ENCODE measurements at regions not wholly inside any gene's neighbourhood (a gene's known extent, or its start where the extent isn't known, plus 50 kb on each side); places are given as distances from the start of the nearest gene placed in this dataset.

DNA sequence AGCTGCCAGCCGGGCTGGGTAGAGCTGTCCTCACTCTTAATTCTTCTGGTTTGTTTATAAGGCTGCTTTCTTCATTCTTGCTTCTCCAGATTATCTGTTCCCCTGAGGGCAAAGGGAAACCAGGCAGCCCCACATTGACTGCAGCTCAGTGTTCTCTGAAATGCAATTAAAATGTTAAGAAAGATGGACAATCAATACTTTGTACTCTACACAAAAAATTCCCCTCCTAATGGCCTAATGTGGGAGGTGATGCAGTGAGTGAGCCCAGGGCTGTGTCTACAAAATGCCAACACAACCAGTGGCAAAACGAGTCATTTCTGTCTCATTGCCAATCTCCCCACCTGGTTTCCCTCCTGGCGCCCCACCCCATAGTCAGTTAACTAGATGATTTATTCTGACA, 541.7 kb upstream of the RAB6C start:
- DNase-seq = no peak

DNA sequence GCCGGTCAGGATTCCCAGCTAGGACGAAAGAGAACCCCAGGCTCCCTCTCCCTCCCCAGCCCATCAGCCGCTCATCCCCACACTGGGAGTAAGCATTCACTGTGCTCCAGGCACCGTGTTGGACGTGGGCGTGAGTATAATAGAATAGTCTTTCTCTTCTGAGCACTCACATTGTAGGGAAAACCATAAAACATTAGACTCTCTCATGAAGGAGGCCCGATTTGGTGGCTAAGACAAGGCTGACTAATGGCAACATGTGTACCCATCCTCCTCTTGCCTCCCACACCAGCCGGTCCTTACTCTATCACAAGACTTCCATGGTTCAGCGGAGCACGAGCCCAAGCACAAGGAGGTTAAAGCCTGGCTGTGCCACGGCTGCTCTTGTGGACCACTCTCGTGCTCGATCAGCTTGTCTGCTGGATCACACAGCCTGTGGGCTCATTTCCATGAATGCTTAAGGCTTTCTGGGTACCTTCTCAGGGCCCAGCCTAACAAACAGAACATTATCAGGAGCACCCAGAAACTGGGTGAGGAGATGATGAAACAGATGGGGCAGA, 540.9 kb upstream of the RAB6C start:
- DNase-seq = no peak

DNA sequence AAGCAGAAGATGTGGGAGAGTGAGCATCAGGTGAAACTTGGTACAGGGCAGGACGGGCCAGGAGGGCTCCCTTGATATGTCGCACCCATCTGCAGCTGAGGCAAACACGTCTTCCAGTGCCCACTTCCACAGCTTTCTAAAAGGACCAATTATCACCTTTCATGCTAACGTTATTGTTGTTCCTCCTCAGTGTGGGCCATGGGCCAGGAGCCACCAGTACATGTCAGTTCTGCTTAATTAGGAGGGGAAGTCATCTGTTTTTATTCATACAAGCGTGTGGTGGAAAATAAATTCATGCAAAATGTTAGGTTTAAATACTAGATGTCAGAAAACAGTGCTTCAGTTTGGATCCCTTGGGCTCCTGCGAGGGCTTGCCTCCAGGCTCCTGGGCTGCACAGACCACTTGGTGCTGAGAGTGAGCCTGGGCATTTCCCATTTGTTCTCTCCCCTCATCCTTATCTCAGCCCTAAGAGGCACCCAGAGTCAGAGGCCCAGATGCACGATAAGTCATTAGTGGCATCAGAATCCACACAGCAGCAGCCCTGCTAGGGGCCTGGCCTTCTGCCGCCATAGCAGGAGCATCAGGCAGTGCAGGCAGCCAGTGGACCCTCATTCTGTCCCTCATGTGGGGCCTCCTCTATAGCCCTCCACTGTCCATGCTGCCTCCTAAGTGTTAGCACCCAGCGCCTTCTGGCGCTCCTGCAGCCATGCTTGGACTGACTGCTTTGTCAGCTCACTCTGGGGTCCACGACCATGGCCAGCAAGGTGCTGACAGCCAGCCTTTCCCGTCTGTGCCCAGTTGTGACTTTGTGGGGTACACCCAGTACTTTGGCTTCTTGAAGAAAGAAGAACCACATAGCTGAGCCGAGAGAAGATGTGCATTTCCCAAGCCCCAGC, 539.8 kb upstream of the RAB6C start:
- no peak for DNase-seq

DNA sequence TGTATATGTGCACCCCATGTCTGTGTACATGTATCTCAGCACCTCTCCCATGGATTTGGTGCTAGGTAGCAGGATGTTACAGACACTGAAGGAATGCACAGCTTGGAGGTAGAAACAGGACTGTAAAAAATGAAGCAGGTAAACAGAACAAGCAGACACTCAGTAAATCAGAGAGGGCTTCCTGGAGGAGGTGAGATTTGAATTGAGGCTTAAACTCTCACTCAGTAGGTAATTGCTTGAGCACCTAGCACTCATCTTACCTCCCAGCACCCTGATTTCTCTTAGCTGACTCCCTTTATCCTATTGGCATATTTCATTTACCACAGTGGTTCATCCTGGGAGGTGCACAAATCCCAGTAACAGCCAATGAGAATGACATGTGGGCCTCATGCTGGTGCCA, 537.9 kb upstream of the RAB6C start:
- no peak for DNase-seq

DNA sequence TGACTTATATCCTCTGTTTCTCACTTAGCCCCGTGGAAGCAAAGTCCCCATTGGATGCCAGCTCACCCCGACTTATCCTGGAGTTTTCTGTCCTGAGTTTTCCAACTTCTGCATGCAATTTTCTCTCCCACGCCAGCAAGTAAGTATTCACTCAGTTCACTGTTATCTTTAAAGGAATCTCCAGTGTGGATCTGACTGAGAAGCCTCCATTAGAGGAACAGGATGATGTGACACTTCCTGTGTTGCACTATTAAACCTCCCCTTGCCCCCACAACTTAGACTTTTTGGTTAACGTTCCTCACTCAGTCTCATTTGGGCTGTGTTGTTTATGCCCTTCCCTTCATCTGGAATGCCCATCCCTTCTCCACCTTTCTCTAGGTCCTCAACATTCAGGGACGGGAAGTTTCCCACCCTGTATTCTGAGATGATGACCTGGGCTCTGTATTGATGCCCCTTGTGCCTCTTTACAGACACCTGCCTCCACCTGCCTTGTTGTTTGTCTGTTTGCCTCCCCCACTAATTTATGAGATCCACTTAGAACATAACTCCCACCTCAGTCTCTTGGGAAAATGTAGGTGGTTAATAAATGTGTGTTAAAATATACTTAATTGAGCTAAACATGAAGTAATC, 536.1 kb upstream of the RAB6C start:
- no peak for DNase-seq

DNA sequence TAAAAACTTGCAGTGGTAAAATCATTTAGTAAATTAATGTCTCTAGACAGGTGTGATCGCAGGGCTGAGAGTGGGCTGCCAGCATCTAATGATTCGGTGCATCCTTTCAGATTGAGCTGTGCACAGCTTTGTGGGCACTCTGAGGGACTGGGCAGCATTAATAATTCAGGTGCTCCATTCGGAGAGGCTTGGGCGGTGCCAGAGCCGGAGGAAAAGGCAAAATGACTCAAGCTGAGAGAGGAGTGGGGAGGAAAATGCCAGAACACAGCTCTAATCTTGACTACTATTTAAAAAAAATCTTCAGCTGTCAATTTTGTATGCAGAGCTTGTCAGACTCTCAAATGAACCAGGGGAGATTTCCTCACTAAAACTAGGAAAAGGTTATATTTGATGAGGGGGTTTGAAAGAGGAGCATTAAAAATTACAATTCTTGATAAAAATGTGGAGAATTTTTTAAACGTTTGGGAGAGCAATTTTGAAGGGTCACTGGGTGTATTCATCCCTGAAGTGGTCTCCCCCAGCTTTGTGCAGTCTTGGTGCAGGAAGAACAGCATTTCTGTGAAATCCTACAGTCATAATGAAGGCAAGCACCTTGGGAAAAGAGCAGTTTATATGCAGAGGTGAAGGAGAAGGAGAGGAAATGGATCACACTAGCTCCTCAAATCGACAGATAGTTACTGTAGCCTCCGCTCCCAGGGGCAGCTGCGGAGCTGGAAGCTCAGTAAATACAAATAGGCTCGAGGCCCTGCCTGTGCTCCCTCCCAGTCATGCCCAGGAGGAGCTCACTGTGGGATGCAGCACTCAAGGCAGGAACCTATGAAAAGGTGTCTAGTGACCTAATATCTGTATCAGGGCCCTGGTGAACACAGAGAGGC, 535.4 kb upstream of the RAB6C start:
- no peak for DNase-seq

DNA sequence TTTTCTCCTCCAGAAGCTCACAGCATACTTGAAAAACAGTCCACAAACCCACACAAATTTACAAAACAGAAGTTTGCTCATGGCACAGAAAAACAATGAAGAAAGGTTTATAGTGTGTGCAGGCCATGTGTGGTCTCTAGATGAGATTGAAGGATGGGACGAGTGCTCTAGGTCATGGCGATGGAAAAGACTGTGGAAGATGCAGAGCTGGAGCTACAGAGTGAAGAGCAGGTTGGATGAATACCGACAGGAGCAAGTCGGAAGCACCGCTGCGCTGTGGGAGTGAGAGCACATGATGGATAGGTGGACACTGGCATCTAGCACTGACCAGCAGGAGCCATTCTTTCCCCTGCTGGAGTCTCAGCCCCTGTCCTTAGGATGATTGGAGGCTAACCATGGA, 534.7 kb upstream of the RAB6C start:
- DNase-seq = no peak

DNA sequence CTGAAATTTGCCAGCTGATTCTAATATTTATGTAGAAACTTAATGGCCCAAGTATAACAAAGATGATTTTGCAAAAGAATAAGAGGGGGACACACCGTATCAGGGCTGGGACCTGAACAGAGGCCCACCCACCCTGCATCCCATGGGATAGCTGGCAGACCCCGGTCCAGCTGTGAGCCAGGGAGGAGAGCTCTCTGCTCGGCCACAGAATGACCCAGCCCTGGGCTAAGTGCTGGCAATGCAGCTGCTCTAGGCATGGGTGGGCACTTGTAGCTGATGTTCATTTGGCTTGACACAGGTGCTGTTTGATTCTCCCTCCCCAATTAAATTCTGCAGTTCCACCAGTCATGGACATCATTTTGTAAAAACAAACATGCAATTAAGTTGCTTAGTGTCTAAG, 522.8 kb upstream of the RAB6C start:
- DNase-seq = no peak

DNA sequence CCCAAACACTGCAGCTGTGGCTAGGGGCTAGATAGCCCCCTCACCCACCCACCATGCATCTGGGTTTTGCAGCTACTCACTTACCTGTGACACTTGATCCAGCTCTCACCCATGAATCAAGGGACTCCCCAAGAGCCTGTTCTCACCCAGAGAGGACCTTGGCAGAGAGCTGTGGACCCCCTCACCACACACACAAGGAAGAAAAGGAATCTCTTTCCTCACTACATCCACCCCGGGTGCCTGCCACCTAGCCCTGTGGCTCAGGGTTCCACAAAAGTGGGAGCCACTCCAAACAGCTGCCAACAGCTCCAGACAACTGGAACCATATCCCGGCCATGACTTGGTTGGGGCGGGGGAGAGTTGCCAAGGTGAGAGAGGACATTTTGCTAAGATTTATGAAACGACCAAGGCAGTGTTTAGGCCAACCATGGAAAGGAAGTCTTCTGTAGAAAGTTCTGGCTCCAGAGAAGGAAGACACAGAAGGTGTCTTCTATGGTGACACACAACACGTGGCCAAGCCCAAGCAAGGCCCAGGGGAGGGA, 522.1 kb upstream of the RAB6C start:
- no peak for DNase-seq

DNA sequence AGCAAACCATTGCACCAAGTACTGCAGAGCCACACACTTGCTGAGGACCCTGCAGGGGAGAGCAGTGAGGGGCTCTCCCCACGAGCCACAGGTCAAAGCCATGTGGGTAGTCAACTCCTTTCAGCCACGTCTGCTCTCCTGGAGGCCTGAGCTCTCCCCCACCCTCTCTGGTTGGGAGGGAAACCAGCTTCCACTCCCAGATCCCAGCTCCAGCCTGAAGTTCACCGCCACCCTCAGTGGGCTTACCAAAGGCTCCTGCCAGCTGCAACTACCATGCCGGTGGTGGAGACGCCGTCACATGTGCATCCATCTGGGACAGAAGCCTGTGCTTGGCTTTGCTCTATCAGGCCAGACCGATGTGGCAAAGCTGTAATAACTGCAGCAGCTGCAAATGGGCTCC, 521.5 kb upstream of the RAB6C start:
- DNase-seq = no peak

DNA sequence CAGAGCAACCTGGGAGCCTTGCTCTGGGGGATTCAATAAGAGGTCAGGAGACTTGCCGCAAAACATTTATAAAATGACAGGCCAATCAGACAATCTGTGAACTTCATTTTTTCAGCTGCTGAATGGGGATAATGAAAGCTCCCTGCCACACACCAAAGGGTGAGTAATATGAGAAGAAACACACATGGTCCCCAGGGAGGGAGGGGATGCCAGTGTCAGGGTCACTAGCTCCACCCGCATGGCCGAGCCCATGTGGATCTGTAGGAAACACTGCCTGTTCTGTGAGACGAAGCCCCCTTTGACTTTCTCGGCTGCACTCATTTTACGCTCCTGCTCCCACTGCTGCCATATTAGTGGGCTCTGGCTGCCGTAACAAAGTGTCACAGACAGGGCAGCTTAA, 521.0 kb upstream of the RAB6C start:
- DNase-seq = no peak

DNA sequence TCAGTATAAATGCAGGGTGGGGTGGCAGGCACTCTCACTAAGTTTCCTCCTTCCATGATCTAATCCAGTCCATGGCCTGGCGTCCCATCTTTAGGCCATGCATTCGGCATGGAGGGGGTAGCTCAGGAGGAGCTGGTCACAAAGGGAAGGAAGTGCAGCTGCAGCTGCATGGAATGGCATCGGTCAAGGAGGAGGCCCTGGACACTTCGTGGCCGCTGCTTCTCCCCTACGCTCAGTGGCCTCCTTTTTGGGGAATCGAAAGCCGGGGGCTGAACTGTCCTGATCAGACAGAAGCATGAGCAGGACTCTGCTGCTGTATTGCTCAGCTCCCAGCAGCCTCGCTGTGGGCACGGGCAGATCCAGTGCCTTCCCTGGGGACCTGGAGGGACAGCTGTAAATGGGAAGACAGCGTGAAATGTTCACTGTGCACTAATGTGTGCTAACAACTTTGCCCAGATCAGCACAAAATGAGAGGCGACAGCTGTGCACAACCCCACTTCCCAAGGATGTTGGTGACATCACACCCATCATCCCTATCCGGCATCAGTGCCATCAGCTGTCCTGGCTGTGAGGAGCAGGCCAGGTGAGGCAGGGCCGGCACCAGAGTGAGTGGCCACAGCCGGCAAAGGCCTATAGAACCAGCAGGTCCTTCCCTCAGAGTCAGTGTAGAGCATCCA, 520.1 kb upstream of the RAB6C start:
- DNase-seq = no peak

DNA sequence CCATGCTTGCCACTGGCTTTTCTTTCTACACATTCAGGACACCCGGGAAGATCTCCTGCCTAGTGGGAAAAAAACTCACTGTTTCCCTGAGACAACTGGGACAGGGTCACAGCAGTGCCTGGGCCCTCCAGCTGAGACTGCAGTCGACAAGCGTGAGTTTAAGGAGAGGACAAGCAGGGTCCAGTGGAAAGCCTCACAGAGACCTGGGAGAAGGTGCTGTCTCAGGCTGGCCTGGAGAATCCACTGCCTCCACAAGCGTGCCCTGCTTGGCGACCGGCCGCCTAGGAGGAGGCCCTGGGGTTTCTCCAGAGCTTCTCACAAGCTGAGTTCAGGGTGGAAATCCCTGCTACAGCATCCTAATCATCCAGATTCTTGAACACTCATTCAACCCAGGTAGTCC, 519.6 kb upstream of the RAB6C start:
- DNase-seq = no peak

DNA sequence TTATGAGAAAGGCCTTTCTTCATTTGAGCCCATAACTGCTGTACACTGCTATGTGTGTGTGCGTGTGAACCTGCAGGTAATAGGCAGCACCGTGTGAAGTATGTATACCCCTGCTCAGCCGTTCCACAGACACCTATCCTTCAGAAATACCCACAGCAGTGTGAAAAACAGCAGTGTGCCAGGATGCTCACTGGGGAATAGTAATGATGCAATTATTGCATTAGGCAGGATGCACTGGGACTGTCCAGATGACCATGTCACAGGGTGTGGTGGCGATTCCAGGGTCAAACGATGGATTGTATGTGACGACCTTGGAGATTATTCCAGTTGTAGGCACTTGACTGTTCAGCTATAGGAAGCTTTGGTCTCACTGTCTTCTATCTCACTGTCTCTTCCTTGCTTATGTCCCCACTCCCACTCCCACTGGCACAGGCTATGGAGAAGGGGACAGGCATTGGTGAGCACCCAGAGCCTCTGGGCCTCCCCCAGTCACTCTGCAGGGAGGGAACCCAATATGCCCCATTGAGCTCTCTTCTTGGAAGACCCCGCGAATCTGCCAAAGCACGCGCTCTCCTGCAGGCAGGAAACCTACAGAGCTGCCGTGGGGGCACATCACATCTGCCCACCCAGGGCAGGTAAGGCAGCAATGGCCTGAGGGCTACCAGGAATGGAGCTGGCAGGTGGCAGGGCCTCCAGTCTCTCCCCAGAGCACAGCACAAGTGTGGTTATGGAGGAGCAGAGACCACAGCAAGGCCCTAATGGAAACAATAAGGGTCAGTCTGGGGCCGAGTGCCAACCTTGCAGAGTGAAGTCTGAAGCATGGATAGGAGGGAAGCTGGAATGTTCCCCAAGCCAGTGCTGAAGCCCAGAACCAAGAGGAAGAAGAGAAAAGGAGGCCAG, 518.9 kb upstream of the RAB6C start:
- DNase-seq = no peak

DNA sequence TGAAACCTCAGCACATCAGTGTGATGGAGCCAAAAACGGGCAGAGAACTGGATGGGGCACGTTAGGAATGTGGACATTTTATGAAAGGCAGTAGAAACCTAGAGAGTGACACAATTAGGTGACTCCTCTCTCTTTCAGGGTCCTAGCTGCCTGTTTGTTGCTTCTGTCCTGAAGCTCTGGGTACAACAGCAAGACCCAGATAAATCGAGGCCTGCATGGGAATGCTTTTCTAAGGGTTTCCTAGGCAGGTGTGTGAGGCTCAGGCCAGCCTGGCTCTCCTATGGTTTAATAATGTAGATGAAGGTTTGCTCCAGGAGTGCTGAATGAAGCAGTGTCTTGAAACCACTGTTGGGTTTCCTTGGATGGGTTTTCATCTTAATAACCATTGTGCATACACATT, 517.1 kb upstream of the RAB6C start:
- no peak for DNase-seq

DNA sequence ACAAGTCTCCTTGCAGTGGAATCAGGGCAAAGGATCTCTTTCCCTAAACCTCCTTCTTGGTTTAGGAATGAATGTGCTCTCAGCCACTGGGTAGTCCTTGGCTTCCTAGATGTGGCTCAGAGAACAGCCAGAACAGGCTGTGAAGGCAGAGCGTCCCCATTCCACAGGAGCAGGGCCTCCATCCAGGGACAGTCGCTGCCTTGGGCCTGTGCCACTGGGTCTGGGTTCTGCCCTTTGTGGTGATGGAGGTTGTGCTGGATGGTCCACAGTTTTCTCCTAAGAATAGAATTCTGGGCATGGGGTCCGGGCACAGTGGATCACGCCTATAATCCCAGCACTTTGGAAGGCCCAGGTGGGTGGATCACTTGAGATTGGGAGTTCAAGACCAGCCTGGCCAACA, 516.5 kb upstream of the RAB6C start:
- no peak for DNase-seq

DNA sequence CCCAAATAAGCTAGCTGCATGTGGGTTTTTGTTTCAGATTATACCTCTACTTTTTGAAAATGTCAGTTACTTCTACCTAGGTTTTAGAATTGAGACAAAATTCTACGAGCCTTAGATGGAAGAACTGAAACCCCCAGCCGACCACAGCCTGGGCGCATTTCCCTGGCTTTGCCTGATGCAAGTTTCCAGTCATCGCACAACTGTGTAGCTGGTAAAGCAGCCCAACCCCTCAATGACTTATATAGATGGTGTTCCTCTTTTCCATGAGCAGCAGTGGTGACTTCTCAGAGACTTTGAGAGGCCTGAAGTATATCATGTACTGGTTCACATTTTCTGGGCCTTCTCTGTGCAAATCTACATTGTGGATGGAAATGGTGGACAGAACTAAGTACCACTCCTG, 515.4 kb upstream of the RAB6C start:
- DNase-seq = no peak

DNA sequence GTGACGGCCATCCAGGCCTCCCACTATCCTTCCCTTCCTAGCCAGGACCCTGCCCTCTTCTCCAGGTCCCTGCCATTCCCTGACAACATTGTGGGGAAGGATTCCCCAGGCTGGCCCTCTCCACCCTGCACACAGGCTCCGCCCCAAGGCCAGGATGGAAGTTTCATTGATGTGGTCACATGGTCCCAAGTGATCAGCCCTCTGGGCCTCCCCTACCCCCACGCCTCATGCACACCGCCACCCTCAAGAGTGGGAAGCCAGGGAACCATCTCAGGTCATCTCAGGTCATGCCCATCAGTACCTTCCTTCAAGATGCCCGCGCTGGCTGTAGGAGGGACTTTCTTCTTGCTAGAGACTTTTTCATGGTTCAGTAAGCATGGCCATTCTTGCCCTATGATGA, 514.8 kb upstream of the RAB6C start:
- DNase-seq = no peak

DNA sequence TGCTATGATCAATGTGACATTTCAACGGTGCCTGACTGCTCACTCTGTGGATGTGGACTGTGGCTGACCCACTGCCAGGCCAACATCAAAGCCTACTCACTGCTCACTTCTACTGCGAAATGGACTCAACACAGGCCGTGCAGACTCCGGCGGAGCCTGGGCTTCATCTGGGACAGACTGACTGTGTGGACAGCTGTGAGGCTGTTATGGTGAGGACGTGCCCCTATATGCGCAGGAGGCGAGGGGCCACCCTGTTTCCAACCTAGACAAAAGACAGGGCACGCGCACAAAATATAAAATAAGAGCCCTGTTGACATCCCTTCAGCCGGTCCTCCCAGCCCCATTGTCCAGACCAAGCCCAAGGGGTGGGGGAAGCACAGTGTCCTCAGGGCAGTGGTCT, 514.4 kb upstream of the RAB6C start:
- DNase-seq = no peak

DNA sequence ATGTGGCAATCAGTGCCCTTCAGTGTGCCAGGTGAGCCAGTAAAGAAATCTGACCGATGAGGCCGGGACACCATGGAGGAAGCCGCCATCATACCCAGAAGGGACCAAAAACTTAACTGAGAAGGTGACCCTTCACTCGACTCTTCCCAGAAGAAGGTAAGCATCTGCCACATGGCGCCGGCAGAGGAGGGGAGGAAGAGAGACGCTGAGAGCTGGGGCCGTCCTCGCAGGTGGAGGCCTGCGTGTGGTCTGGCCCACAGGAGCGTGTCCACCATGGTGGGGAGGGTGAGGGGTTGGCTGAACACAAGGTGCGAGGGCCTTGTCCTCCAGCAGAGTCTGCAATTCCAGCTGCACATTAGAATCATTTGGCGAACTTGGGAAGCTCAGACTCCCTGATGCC, 513.1 kb upstream of the RAB6C start:
- no peak for DNase-seq

DNA sequence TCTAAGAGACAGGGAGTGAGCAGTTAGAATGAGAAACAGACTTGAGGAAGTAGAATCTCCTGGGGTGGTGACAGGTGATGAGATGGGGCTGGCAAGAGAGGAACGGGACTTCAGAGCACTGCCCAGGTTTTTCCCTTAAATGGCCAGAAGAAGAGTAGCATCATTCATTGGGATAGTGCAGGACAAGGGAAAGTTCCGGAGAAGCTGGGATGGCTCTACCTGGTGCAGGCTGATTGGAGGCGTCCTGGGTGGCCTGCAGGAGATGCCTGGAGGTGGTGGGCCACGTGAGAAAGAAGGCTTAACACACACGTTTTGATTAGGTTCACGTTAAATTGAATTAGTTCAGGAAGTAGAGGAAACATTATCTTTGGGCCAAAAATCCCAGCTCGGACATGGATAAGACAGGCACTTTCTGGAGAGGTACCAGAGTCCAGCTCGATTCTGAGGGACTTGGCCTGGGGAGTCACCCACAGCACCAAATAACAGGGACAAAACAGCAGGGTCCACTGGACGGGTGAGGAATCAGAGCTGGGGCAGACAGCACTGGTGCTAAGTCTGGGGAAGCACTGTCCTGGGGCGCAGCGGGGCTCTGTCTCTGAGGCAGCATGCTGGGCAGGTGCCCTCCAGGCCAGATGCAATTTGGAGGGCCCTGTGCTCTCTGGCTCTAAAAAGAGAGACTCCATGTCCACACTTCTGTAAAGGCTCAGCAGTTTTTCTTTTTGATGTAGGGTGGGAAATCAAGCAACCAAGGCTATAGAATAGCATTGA, 512.3 kb upstream of the RAB6C start:
- DNase-seq = no peak

Data from DMS79 (cell line).